ENCODE measurements at regions not wholly inside any gene's neighbourhood (a gene's known extent, or its start where the extent isn't known, plus 50 kb on each side); places are given as distances from the start of the nearest gene placed in this dataset.
"Not testable (repeated sequence)": the region's sequence is repeated elsewhere in the genome, so short reads cannot be mapped to it uniquely, and the experiment has no call there.

DNA sequence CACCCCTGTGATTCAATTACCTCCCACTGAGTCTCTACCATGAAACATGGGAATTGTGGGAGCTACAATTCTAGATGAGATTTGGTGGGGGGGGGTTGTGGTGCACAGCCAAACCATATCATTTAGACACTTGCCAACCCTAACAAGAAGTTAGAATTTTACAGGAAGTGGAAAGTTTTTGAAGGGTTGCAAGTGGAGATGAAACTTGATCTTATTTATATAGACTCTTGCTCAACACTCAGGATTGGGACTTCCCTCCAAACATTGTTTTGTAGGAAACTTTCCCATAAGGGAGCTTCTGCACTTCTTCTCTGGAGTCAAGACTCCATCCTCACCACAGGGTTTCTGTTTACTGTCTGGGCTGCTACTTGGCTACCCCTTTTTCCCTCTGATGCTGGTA lies 266.7 kb upstream of the CDH11 start:
- no peak for DNase-seq

DNA sequence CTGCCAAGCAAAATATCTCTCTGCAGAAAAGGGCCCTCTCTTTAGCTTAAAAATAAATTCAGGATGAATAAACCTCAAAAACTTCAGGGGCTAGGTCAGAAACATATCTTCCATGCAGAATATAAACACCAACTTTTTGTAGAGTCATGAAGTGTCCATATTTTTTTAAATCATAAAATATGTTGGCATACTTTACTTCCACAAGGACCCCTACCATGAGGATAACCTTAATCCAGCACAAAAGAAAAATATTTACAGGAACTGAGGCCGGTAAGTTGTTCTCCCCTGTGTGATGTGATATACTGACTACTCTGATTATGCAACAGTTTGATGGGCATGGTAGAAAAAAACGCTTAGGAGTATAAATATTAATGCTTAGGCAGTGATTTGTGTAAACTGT lies 264.8 kb upstream of the CDH11 start:
- DNase-seq: no peak

DNA sequence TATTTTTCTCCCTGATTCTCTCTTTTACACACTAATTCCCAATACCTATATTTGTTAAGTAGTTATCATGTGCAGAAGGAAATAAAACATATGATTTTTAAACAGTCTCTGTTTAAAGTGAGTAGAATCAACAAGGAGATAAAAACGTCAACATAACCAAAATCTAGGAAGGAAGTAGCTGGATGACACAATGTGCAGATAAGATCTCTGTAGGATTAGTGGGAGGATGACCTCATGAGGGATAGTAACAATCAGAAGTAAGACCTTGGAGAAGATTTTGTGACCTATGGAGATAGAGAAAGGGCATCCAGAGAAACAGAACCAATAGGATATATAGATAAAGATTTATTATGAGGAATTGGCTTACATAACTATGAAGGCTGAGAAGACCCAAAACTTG lies 262.6 kb upstream of the CDH11 start:
- DNase-seq: no peak

DNA sequence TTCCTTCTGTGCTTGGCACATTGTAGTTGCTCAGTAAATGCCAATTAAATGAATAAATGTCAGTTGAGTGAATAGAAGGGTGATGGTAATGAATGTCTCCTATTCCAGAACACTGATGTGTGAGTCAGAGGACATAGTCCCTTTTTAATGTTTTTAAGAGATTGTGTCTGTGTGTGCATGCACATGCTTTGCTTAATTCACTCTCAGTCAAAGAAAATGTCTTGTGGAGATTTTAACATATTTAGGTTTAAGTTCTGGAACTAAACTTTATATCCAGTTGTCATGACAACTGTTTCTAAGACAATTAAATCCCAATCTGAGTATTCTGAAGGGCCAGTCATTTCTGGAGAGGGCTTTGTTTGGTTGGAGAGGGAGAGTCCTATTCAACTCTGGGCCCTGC lies 255.3 kb upstream of the CDH11 start:
- DNase-seq: no peak

DNA sequence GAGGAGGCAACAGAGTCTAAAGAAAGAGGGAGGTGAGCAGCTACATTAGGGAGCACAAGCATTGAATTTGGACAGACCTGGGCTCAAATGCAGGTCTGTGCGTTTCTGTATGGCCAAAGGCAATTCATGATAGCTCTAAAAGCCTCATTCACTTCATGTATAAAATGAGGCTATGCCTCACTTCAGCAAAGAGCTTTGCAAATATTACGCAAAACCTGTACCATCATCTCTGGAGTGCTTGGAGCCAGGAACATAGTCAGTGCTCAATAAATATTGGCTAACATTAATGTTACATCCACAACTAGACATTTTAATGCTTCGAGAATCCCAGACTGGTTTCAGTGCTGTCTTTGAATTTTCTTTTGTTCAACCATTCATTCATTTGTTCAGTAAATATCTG lies 254.7 kb upstream of the CDH11 start:
- DNase-seq: no peak

DNA sequence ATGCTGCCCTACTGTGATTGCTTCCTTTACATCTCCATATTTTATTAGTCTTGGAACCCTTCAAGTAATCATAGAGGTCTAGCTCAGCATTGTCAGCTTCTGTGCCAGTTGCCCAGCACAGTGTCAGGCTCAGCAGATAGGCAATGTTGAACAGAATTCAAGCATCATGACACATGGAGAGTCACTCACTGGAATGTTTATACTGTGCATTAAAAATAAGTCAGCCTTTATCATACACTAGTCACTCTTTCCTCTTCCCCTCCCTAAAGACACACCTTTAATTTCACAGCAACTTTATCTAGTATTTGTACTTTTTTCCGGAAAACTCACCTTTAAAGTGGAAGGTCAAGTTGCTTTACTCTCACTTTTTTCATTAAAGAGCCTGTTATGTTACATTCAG lies 253.8 kb upstream of the CDH11 start:
- no peak for DNase-seq

DNA sequence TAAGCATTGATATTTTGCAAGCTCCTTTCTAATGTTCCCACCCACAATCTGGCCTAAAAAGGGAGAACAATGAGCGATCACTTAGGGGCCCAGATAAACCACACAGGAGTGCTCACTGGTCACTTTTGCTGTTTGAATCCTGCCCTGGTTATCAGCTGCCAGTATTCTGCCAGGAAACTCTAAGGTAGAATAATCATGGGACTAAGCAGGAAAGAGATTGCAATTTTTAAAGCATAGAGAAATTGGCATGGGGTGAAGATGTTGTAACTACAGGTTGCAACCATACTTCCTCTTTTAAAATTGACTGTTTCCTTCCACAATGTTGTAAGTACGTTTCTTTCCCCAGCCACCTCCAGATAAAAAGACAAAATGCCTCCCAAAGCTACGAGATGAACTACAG lies 251.2 kb upstream of the CDH11 start:
- DNase-seq: peak; percentile 18 to 45

DNA sequence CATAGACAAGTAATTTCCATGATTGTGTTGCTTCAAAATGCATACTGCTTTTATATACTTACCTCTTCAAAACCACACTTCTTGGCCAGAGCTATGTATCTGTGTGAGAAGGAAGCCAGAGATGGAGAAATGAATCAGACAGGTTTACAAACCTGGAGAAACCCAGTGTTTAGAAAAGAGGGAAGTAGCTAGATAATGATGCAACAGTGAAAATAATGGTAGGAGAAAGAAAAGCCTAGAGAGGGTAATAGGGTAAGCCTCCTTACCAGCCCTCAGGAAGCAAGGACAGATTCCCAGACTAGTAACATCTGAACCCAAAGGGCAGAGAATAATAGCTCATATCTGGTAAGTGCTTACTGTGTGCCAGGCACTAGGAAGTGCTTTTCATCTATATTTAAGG lies 250.3 kb upstream of the CDH11 start:
- no peak for DNase-seq

DNA sequence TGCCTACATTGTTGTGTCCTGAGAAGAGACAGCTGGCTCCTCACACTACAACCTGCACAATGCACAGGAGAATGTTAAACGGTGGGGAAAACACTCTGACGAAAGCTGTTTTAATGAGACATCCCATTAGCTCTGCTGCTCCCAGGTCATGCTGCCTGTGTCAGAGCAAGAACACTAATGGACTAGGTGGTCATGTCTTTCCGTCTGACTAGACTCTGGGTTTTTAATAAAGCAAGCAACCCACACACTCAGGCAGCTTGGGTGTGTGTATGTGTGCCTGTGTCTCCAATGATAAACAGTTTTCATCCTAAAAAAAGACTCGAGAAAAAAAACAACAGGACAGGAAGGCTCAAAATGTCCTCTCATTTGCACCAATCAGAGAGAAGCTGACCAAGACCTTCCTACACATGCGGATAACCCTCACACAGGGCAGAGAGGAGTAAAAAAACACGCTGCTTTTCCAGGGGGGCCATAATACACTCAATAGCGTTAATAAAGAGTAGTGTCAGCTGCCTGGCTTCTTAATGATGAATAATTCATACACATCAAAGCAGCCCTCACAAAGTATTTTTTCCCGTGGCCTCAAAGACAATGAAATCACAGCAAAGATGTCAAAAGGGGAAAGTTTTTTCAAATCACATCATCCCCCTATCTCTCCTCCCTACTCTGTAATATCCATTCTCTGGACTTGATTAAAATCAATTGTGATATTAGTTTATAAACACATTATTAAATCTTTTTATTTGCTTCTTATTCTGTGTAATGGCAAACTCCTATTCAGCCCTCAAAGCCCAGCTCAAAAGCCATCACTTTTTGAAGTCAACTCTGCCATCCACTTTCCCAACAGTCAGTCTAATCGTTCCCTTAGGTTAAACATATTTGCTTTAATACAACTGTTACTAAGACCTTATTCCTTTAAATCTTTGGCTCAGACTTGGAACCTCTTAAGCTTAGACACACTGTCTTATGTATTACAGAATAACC lies 244.2 kb upstream of the CDH11 start:
- DNase-seq: no peak

DNA sequence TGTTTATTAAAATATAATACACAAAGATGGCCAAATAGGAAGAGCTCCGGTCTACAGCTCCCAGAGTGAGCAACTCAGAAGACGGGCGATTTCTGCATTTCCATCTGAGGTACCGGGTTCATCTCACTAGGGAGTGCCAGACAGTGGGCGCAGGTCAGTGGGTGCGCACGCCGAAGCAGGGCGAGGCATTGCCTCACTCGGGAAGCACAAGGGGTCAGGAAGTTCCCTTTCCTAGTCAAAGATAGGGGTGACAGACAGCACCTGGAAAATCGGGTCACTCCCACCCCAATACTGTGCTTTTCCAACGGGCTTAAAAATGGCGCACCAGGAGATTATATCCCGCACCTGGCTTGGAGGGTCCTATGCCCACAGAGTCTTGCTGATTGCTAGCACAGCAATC lies 234.9 kb upstream of the CDH11 start:
- not testable (repeated sequence) for DNase-seq

DNA sequence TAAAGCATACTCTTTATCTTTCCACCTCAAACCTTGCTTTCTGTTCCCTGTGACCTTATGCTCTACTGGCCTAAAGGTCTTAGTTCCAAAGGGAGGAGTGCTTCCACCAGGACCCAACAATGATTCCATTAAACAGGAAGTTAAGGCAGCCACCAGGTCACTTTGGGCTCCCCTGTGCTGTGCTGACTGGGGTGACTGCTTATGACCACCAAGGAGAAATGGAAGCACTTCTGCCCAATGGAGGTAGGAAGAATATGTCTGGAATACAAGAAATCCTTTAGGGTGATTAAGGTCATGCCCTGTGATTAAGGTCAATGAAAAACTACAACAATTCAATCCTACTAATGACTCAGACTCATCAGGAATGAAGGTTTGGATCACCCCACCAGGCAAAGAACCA lies 233.8 kb upstream of the CDH11 start:
- DNase-seq: no peak

DNA sequence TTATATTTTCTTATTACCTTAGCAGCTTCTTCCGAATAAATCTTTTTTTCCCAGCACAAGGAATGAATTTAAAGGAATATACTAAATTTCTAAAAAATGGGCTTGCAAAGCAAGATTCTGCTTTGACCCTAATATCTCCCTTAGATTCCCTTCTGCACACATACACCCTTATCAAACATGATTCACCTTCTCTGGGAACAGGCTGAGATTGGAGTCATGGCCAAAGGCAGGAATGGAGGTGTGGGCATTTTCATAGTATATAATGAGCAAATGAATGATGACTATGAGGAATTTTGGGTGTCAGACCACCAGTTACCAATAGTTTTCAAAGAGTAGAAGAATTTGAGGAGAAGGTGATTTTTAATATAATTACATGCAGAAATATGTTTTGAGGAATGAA lies 231.3 kb upstream of the CDH11 start:
- DNase-seq: no peak

DNA sequence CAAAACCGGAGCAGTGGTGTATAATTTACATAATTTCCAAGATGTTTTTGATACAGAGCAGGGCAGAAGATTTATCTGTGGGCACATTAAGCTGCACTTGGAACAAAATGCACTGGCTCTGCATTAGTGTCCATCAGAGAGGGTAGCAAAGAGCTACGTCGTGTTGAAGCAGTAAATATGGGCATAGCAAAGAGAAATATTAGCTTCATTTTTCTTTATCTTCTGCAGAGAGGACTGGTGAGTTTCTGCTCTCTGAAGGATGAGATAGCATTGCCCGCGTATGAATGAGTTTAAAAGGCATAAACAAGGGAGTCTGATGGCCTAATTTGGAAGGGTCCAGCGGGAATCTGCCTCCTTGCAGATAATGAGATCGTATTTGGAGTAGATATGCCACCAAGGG lies 227.8 kb upstream of the CDH11 start:
- DNase-seq: no peak

DNA sequence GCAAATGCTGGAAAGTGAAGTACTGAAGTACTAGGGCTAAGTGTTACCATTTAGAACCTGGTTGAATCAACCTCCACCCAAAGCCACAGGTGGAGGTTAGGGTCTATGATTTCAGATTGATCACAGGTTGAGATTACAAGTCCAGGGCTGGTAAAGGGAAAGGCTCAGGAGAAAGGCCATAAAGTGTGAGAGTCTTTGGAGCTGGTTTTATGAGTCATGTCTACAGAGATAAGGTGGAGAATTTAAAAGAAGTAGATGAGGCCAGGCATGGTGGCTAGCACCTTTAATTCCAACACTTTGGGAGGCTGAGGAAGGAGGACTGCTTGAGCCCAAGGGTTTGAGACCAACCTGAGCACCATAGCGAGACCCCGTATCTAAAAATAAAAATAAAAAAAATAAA lies 221.7 kb upstream of the CDH11 start:
- DNase-seq: no peak

DNA sequence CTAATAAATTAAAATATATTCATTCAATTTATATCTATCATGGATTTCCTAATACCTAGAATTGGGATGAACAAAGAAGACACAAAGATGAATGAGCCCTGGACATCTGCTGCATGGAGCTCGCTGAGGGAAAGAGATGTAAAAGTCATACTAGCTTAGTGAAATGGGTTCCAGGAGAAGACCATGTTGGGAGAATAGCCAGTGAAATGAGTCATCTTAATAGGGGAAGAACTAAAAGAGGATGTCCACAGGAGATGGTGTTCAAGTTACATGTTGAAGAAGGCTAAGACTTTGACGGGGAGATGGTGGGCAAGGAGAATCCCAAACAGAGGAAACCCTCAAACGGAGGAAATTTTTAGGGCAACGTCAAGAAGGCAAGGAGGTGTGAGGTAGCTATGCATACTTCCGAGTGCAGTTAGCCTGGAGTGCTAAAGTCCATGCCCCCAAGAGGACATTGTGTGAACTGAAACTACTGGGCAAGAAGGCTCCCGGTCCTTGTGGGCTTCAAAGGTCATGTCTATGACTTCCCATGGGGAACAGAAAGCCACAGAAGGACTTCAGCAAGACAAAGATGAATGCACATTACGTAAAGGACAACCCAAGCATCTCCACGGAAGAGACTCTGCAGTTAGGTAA lies 220.5 kb upstream of the CDH11 start:
- no peak for DNase-seq

DNA sequence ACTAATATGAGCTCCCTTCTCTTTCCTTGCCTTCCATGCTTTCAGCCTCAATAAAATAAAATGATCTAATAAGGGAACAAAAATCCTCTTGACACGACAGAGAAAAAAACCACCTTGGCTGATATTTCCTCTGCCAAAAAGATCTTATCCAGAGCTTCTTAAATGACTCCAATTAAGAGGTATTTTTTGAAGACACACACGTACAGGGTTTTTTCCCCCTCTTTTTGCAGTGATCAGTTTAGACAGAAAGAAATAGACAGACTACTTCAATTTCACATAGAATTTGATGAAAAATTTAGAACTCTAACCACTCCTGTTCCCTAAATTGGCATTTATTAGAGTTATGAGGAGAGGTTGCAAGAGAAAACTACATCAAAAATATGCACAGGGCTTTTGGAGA lies 217.2 kb upstream of the CDH11 start:
- DNase-seq: no peak

DNA sequence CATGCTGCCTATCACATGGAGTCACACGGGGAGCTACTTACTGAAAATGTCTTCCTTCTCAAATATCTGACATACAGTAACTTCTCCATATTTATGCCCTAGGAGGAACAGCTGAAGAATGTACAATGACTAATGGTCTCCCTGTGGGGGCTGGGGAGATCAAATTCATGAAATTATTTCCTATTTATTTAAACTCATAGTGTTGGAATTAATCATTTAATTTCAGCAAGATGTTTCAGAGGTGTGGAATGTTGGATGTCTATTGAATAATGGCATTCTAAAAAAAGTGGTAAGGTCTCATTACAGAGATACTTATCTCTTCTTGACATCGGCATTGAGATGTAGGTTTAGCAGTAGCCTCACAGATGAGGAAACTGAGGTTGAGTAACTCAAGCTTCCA lies 214.3 kb upstream of the CDH11 start:
- no peak for DNase-seq

DNA sequence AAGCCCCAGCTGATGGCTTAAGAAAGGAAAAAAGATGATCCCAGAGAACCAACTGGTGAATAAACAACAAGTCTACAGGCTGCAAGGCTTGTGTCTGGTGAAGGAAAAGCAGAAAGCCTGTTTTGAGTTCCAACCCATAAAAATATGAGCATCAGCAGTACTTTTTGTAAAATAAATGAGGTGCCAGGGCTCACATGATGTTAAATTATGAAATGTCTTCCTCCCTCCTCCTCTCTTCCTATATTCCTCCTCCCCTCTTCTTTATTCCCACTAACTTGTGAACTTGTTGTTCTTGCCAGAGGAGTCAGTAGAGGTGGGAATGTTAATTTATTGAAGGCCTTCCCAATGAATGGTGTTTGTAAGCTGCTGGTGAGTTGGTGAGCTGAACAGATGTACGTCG lies 212.2 kb upstream of the CDH11 start:
- no peak for DNase-seq

DNA sequence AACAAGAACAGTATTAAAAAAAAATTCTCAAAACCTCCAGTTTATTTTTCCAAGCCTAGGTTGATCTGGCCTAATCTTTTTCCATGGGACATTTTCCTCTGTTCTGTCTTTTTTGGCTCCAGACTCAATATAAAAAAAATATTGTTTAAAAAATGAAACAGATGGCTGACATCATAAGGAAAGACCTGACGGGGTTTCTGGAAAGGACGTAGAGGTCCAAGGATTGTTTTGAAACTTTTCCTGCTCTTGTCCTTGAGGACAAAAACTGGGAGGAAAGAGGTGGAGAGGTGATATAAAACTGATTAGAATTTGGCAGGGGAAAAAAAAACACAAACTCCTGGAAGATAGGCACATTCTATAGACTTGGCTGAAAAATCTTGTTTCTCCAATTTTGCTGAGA lies 211.4 kb upstream of the CDH11 start:
- no peak for DNase-seq

DNA sequence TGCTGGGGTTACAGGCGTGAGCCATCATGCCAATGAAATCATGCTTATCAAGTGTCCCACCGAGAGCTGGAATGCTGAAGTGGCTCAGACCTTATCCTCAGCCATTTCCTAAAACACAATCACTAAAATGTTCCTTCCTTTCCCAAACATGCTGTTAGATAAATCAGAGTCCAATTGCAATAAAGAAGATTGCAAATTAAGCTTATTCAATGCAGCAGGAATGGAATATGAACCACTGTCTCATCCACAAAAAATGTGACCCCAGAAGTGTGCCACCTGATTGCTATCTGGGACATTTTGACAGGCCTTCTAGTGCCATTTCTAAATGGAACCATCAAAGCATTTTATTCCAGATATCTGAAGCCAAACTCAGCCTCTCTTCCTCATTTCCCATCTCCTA lies 205.5 kb upstream of the CDH11 start:
- DNase-seq: no peak

DNA sequence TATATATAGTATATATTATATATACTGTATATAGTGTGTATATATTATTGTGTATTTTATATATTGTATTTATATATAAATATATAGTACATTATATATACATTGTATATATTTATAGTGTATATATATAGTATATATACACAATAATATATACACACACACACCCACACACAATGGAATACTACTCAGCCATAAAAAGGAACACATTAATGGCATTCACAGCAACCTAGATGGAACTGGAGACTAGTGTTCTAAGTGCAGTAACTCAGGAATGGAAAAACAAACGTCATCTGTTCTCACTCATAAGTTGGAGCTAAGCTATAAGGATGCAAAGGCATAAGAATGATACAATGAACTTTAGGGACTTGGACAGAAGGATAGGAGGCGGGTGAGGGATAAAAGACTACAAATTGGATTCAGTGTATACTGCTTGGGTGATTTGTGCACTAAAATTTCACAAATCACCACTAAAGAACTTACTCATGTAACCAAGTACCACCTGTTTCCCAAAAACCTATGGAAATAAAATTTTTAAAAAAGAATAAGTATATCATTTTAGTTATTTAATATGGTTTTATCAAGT lies 201.9 kb upstream of the CDH11 start:
- DNase-seq: no peak

DNA sequence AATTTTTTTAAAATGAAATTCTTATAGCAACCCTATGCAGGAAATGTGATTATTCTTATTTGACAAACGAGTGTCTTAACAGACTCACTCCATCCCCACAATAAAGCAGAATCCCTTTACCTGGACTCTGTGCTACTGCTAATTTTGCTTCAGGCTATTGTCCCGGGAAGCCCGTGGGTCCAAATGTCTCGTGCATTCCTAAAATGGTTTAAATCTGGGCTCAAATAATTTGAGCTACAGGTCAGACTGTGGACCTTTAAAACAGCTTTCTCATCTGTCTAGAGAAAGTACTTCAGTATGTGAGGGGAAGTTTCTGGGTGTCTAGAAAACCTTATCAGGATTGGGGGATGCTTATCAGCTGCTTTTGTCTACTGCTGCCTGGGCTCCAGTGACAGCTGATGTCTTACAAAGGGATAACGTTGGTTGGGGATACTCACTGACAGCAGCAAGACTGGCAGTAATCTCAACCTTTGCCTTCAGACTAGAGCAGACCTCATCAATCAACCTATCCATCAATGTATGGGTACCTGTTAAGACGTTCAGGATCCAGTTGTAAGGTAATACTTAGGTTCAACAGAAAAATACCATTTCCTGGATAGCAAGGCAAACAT lies 197.9 kb upstream of the CDH11 start:
- no peak for DNase-seq

DNA sequence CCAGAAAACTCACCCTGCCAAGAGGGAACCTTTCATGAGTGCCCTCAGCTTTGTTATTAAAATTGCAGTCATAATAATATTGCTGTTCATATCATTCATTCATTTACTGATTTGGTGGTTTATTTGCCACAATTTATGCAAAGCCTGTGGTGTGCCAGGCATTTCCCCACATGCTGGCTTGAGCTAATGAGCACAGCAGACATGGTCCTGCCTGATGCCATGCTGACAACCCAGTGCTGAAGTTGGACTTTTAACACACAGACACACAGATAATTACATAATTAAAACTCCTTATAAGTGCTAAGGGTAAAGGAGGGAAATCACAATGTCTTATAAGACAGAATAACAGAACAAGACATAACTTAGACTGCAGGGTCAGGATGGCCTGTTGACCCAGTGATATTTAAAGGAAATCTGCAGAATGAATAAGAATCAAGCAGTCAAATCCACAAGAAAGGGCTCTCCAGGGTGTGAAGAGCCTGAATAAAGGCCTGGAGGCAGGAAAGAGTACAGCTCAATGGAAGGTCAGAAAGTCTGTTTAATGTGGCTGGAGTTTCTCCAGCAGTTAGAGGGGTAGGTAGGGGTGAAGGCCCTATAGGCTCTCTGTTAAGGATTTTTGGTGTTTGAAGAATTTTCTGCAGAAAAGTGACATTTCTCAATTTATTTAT lies 196.9 kb upstream of the CDH11 start:
- no peak for DNase-seq
